ENCODE measurements at regions not wholly inside any gene's neighbourhood (a gene's known extent, or its start where the extent isn't known, plus 50 kb on each side); places are given as distances from the start of the nearest gene placed in this dataset.

DNA sequence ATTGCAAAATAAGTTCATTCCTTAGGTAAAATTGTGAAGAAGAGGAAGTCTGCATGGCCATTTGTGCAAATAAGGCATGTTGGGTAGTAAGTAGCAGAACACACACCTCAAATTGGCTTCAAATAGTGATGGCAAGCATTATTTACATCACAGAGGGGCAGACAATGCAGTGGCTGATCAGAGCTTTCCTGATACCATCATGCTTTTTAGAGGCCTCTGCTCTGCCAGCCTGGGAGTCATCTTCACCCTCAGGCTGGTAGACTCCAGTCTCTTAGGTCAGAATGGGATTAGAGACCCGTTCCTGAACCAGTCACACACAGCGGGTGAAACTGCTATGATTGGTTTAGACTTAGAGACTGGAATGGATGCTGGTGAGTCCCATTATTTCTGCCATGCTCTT, 396.0 kb upstream of the MCTP2 start:
- Mint-ChIP-seq H3K36me3 (no peaks in the 10 kb centered on the region), H3K4me3 (no peak overlapping the region), H3K27ac (no peak overlapping the region), H3K9me3 (no peaks in the 10 kb centered on the region), H3K4me1 (no peaks in the 10 kb centered on the region)
- ATAC-seq (no peak), DNase-seq (ENCODE audit: low spot score in 2 of 2) (no peak)

GRCh38 chr15:93831641-93832040, 399.7 kb upstream of the MCTP2 start:
- Mint-ChIP-seq H3K27ac (no peak overlapping the region), H3K4me3 (no peak overlapping the region), H3K9me3 (no peaks in the 10 kb centered on the region), H3K4me1 (no peaks in the 10 kb centered on the region), H3K36me3 (no peaks in the 10 kb centered on the region)
- ATAC-seq (no peak), DNase-seq (ENCODE audit: low spot score in 2 of 2) (no peak)

DNA sequence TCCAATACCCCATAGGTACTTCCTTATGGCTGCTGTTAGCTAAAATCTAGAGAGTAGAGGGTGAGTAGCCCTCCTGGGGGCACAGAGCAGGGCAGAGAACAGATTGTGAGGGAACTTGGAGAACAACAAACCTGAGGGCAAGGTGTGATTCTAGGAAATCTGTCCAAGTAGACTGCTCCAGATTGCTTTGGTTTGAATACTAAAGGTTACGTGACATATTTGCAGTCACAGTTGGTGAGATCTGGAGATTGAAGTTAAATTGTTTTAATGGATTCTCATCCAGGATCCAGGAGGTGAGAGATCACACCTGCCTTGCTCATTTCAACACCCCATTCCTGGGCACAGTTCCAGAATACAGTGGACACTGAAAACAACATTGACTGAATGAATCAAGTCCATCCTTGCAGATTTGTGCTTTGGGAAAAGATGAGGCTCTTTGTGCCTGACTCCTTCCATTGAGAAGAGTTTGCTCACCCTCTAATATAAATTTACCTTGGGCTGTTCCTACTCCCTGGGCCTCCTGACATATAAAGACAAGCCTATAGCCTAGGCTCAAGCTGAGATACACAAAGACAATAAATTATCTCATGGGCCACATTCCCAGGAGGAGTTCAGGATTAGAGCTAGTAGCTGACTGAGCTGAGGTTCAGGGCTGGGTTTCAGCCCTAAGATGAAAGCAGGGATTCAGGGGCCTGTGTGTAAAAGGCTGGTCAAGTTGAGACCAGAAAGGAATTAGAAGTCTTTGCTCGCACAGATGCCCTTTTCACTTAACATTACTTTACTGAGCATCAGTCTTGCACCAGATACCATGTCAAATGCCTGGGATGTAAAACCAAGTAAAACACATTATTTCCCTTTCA, 400.9 kb upstream of the MCTP2 start:
- Mint-ChIP-seq H3K36me3 (no peaks in the 10 kb centered on the region), H3K9me3 (no peaks in the 10 kb centered on the region), H3K4me1 (no peaks in the 10 kb centered on the region), H3K27ac (no peak overlapping the region), H3K4me3 (no peak overlapping the region)
- DNase-seq (ENCODE audit: low spot score in 2 of 2) (no peak), ATAC-seq (no peak)

- H3K4me3 Mint-ChIP-seq: no peak overlapping the region
- H3K4me1 Mint-ChIP-seq: no peaks in the 10 kb centered on the region
- no peaks in the 10 kb centered on the region for H3K9me3 Mint-ChIP-seq
- no peak overlapping the region for H3K27ac Mint-ChIP-seq
- DNase-seq (ENCODE audit: low spot score in 2 of 2) (no peak), ATAC-seq (peak; percentile 84)
- no peaks in the 10 kb centered on the region for H3K36me3 Mint-ChIP-seq
Observed at GRCh38 chr15:93829115-93829870, 402.1 kb upstream of the MCTP2 start.

DNA sequence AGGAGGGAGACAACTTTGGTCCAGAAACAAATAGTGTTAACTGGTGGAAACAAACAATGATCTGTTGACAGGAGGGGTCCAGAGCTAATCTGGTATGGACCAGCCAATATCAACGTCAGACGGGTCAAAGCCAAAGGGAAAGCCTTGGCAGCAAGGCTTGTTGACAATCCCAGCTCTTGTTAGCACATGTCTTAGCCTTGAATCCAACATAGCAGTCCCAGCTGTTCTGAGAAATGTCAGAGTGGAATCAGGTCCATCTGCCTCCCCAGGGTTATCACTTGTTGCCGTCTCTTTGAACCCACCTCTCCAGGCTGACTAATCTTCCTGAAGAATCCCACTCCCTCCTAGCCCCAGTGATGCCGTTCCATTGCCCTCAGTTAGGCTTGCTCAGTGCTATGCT, 404.6 kb upstream of the MCTP2 start:
- Mint-ChIP-seq H3K9me3 (no peaks in the 10 kb centered on the region), H3K27ac (no peak overlapping the region), H3K36me3 (no peaks in the 10 kb centered on the region), H3K4me1 (no peaks in the 10 kb centered on the region), H3K4me3 (no peak overlapping the region)
- DNase-seq (ENCODE audit: low spot score in 2 of 2) (no peak), ATAC-seq (no peak)

DNA sequence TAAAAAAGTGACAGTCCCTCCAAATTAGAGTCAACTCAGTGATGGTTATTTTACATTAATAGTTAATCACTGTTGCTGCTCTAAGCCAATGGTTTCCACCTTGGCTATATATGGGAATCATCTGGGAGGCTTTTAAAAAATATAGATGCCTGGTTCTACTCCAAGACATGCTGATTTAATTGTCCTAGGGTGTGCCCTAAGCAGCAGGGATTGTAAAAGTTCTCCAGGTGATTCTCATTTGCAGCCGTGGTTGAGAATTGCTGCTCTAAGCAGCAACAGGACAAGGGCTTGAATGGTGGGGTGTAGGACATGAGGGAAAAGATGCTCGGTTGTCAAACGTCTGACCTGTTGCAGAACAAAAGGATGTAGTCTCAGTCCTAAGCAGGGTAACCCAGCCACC, 405.1 kb upstream of the MCTP2 start:
- DNase-seq (ENCODE audit: low spot score in 2 of 2) (no peak), ATAC-seq (no peak)
- Mint-ChIP-seq H3K9me3 (no peaks in the 10 kb centered on the region), H3K4me3 (no peak overlapping the region), H3K27ac (no peak overlapping the region), H3K4me1 (no peaks in the 10 kb centered on the region), H3K36me3 (no peaks in the 10 kb centered on the region)

DNA sequence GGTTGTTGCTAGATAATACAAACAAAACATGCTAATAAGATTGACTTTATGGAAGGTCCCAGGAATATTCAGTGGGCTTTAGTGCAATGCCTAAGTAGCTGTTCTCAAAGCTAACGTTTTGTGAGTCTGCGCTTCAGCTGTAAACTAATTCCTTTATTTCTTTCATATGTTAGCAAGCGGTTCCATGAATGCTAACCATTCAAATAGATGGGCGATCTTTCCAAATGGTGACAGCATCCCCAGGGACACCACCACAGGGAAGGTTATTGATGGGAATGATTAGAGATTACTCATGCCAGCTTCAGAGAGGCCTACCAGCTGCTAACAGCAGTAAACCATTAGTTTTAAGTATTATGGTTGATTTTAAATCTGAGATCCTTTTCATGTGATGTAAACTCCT, 405.7 kb upstream of the MCTP2 start:
- H3K4me3 Mint-ChIP-seq: no peak overlapping the region
- no peaks in the 10 kb centered on the region for H3K36me3 Mint-ChIP-seq
- no peaks in the 10 kb centered on the region for H3K9me3 Mint-ChIP-seq
- H3K27ac Mint-ChIP-seq: no peak overlapping the region
- H3K4me1 Mint-ChIP-seq: no peaks in the 10 kb centered on the region
- DNase-seq (ENCODE audit: low spot score in 2 of 2) (no peak), ATAC-seq (no peak)

DNA sequence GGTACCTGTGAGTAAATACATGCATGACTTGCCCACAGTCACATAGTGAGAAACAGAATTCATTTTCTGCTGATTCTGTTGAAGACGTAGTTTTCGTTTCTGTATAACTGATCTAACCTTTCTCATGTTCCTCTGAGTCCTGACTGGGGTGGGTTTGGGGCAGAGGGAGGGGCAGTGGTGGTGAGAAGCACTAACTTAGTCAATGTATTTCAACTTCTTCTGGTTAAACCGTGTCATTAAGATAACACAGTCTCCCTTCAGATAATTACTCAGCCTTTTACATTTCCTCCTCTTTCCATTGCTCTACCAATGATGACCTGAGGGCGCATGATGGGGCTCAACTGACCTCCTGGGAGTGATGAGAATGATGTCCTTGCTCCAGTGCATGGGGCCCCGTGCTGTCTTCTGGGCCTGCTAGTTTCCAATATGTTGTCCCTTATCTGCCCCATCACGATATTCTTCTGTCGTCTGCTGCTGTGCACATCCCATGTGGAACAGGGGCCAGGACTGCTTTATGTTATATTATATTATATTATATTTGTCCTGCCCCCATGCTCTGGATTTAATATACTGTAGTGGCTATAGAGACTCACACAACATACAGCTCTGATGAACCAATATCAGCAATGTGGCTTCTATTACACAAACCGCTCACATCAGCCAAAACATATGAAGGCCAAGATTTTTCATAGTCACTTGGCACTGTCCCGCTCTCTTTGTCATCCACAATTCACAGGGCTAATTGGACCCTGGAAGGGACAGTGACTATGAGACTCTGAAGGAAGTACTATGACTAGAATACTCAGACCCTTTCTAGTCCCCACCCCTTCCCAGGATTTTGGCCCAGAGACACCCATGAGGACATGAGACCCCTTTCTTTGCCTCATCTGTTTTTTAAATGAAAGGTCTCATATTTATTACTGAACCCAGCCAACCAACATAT, 407.1 kb upstream of the MCTP2 start:
- no peaks in the 10 kb centered on the region for H3K9me3 Mint-ChIP-seq
- H3K27ac Mint-ChIP-seq: no peak overlapping the region
- no peaks in the 10 kb centered on the region for H3K36me3 Mint-ChIP-seq
- no peak overlapping the region for H3K4me3 Mint-ChIP-seq
- ATAC-seq (no peak), DNase-seq (ENCODE audit: low spot score in 2 of 2) (no peak)
- H3K4me1 Mint-ChIP-seq: no peaks in the 10 kb centered on the region

- H3K4me1 Mint-ChIP-seq: no peaks in the 10 kb centered on the region
- no peaks in the 10 kb centered on the region for H3K36me3 Mint-ChIP-seq
- H3K4me3 Mint-ChIP-seq: no peak overlapping the region
- no peak for DNase-seq (ENCODE audit: low spot score in 2 of 2)
- H3K27ac Mint-ChIP-seq: no peak overlapping the region
- peaks cover 10% of the 10 kb centered on the region for H3K9me3 Mint-ChIP-seq
- ATAC-seq: no peak
Observed at GRCh38 chr15:93820566-93820965, 410.8 kb upstream of the MCTP2 start.

- no peak overlapping the region for H3K4me3 Mint-ChIP-seq
- no peak for DNase-seq (ENCODE audit: low spot score in 2 of 2)
- H3K36me3 Mint-ChIP-seq: no peaks in the 10 kb centered on the region
- H3K9me3 Mint-ChIP-seq: peaks cover 10% of the 10 kb centered on the region
- H3K27ac Mint-ChIP-seq: no peak overlapping the region
- H3K4me1 Mint-ChIP-seq: no peaks in the 10 kb centered on the region
- ATAC-seq: no peak
Observed at GRCh38 chr15:93819826-93820225, 411.5 kb upstream of the MCTP2 start.

- no peak for ATAC-seq
- H3K27ac Mint-ChIP-seq: no peak overlapping the region
- H3K4me1 Mint-ChIP-seq: no peaks in the 10 kb centered on the region
- no peak for DNase-seq (ENCODE audit: low spot score in 2 of 2)
- H3K36me3 Mint-ChIP-seq: no peaks in the 10 kb centered on the region
- H3K9me3 Mint-ChIP-seq: peaks cover 10% of the 10 kb centered on the region
- H3K4me3 Mint-ChIP-seq: no peak overlapping the region
Observed at GRCh38 chr15:93816815-93817214, 414.5 kb upstream of the MCTP2 start.

- DNase-seq (ENCODE audit: low spot score in 2 of 2) (no peak), ATAC-seq (no peak)
- Mint-ChIP-seq H3K4me1 (no peaks in the 10 kb centered on the region), H3K36me3 (no peaks in the 10 kb centered on the region), H3K27ac (no peak overlapping the region), H3K4me3 (no peak overlapping the region), H3K9me3 (no peaks in the 10 kb centered on the region)
Observed at GRCh38 chr15:93811305-93811704, 420.1 kb upstream of the MCTP2 start.

DNA sequence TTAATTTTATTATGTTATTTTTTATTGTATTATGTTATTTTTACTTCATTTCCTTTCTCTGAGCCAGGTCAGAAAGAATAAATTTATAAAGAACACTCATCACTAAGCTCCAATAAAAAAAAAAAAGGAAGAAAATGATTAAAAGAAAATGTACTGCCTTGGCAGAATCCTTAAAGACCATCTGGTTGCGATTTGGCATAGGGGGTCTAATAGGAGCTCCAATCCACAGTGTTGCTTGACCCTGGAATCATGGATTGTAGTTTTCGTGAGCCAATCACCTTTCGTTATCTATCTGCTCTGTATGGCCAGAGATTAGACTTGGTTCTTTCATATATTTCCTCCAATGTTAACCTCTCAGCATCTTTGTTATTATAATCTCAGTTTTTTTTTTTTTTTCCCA, 421.8 kb upstream of the MCTP2 start:
- ATAC-seq: no peak
- no peak for DNase-seq (ENCODE audit: low spot score in 2 of 2)
- no peaks in the 10 kb centered on the region for H3K9me3 Mint-ChIP-seq

GRCh38 chr15:93803421-93804152, 427.8 kb upstream of the MCTP2 start:
- Mint-ChIP-seq H3K4me3 (no peak overlapping the region), H3K9me3 (no peaks in the 10 kb centered on the region), H3K27ac (no peak overlapping the region), H3K36me3 (no peaks in the 10 kb centered on the region), H3K4me1 (no peaks in the 10 kb centered on the region)
- ATAC-seq (no peak), DNase-seq (ENCODE audit: low spot score in 2 of 2) (no peak)

More for the DNA sequence above, 421.8 kb upstream of the MCTP2 start:
- Mint-ChIP-seq H3K4me1 (no peaks in the 10 kb centered on the region), H3K36me3 (no peaks in the 10 kb centered on the region), H3K4me3 (no peak overlapping the region), H3K27ac (no peak overlapping the region)

DNA sequence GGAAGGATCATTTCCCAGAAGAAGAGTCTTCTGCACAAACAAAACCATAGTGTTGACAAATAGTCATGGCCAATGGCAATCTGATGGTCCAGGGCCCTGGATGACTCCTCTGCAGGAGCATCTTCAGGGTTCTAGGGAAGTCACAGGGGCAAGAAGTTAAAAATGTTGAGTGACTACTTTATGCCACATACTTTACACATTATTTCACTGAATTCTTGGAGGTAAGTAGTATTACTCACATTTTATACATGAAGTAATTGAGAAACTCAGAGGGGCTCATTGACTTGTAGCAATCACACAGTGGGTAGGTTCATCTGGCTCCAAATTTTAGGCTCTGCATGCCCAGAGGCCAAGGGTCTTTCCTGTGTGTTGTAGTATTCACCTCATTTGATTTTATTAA, 430.2 kb upstream of the MCTP2 start:
- no peak overlapping the region for H3K27ac Mint-ChIP-seq

More for the DNA sequence above, 430.2 kb upstream of the MCTP2 start:
- Mint-ChIP-seq H3K9me3 (no peaks in the 10 kb centered on the region), H3K4me1 (no peaks in the 10 kb centered on the region), H3K4me3 (no peak overlapping the region), H3K36me3 (no peaks in the 10 kb centered on the region)
- no peak for DNase-seq (ENCODE audit: low spot score in 2 of 2)
- no peak for ATAC-seq

All from stimulated activated effector memory CD8-positive, alpha-beta T cell treated with anti-CD3 and anti-CD28 coated beads, Interleukin-12 subunit alpha, Interleukin-12 subunit beta, amount 100 ng/mL, for 72 hours (primary cell).